ENCODE measurements at regions not wholly inside any gene's neighbourhood (a gene's known extent, or its start where the extent isn't known, plus 50 kb on each side); places are given as distances from the start of the nearest gene placed in this dataset.

- TF ChIP-seq CTCF (IDR thresholded peaks at IDR 0.05; ENCODE audit: low read depth, low read length, poor library complexity, severe bottlenecking) (no peak), EZH2phosphoT487 (IDR thresholded peaks at IDR 0.05; ENCODE audit: borderline replicate concordance, low read length) (no peak)
Measured at GRCh38 chr16:80103463-80103862, 437.3 kb upstream of the DYNLRB2 start.

Data from DOHH2 (cell line).